Tongue (tissue), 1 donor: ENCODE measurements at regions not wholly inside any gene's neighbourhood (a gene's known extent, or its start where the extent isn't known, plus 50 kb on each side); places are given as distances from the start of the nearest gene placed in this dataset.

Source experiments
- DNase-seq: peaks from one replicate; pipeline ENCODE4 v3.0.0-alpha.2; 2015

DNA sequence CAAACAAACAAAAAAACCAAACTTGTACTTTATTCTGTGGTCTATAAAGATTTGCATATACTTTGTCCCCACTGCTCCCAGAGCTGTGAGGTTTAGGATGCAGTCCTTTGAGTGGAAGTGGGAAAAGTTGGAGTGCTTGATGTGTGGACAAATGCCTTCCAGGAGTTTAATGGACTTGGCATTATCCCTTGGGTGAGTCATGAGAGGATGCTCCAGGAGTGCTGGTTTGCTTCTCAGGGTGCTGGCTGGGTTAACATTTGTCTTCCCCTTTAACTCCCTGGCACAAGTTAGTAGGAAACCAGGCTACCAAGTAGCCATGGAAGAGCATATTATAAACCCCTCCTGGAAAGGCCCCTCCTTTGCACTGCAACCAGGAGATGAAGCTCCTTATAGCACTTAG lies 417.4 kb upstream of the RIOK2 start:
- no peak for DNase-seq

DNA sequence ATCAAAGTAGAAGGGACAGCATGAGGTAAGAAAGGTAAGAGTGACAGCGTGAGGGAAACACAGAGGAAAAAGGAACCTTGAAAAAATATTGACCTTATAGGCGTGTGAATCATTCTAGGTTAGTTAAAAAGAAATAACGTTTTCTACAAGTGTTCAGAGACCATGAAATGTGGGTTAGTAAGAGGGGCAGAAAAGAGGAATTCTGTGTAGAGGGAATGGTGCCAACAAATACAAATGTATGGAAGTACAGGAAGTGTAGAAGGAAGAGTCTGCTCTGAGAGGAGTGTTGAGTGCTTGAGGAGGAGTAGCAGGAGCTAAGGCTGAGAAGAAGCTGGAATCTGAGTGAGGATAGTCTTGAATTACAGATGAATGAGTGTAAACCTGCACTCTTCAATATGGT lies 418.6 kb upstream of the RIOK2 start:
- DNase-seq: no peak

DNA sequence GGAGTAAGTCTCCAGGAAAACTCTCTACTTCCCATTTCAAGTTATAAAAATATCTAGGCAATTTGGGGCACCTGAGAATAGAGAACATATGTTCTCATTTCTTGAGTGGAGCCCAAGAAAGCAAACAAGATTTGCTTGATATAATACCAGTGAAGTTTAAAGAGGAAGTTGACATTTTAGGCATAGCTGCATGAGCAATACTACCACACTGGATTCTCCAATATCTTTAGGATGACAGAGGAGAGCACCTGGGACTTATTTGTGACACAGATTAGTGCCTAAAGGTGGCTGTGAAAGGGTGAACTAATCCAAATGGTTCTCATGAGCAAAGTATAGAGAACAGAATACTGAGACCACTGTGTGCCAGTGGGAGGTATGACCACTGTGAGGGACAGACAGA lies 423.5 kb upstream of the RIOK2 start:
- no peak for DNase-seq

DNA sequence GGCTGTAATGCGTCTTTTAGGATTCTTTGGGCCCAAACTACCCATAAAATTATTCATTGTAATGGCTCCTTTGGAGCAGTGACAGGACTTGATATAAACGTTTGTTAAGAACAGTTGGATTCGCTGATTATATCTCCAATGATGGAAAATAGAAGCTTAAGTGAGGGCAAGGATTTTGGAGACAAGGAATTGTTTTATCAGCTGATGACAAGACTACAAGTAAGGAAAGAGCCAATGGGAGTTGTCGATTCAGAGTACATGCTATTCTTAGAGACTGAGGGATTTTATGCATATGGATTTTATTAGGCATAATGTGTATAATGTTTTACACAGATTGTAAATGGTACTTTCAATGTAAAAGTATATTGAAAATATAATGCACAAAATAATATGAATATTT lies 425.5 kb upstream of the RIOK2 start:
- DNase-seq: no peak

DNA sequence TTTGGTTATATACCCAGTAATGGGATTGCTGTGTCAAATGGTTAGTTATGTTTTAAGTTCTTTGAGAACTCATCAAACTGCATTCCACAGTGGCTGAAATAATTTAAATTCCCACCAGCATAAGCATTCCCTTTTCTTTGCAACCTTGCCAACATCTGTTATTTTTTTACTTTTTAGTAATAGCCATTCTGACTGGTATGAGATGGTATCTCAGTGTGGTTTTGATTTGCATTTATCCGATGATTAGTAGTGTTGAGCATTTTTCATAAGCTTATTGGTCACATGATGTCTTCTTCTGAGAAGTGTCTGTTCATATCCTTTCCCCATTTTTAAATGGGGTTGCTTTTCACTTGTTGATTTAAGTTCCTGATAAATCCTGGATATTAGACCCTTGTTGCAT lies 435.7 kb upstream of the RIOK2 start:
- no peak for DNase-seq

DNA sequence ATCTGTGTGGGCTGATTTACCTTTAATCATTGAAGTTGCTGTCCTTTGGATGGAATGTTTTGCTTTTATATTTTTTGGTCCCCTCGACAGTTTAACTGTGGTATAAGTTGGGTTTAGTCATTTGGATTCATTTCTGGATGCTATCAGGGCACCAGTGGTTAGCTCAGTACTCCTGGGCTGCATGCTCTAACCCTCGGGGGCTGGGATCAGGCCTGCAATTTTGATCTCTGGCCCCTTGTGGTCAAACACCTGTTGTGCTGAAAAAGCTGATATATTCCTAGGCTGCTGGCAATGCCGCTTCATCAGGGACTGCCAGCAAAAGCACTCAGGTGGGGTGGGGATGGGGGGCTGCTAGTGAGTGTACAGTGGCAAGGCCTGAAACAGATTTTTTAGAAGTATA lies 440.4 kb upstream of the RIOK2 start:
- no peak for DNase-seq

DNA sequence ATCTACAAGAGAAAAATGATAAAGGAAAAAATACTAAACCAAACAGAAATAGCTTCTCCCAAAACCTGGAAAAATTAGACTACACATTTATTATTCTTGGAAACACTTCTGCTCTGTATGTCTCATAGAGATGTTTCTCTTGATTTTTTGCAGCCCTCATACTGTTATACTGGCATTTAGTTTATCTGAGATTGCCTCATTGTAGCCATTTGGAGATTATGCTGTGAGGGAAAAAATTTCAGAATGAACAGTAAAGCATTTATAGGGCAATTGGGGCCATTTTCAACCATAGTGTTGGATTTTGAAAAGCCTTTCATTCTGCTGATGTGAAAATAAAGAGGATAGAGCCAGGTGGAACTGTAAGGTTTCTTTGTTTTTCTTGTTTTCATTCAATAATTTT lies 441.8 kb upstream of the RIOK2 start:
- DNase-seq: no peak

DNA sequence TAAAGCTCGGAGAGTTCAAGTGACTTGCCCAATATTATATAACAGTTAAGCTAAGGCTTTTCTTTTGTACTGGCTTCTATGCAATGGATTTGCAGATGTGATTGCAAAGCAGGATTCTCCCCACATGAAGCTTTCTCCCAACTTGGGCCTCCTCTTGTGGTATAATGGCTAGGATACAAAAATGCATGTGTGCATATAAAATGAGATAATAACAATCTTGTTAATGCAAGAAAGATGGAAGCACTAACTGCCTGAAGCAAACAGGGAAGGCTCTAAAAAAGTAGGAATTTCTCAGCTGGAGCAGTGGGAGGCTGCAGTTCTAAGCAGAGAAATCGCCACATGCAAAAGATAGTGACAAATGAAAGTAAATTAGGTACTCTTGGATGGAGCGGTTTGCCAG lies 444.2 kb upstream of the RIOK2 start:
- DNase-seq: no peak

DNA sequence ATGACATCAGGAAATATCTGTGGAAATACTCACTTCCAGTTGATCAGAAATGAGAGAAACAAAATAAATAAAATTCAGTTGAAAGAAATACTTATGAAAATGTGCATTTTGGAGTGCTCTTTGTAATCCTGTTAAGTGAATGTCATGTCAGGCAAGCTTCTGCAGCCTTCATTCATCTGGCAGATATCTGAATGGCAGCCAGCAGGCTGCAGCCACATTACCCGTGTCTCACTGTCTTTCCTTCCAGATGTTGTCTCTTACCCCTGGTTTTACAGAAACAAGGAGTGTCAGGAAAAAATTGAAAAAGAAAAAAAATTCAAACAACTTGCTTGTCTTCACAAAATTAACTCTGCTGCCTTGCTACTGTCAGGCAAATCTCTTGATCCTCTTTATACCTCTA lies 445.0 kb upstream of the RIOK2 start:
- DNase-seq: peak; percentile 59

DNA sequence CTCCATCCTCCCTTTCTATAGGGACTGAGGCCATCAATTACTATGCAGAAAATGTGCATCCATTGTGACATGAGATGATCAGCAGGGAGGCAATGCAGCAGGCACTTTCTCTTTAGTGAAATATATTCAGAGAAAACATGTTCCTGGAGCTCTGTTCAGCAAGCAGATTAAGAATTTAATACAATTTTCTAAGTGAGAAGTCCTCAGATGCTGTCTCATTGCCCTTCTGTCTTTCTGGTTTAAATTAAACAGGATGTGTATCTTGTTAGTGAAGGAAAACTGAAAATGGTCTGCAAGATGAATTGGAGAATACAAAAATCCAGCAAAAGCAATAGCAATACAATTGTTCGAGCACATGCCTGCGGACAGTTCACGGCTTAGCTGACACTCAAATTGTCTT lies 445.8 kb upstream of the RIOK2 start:
- DNase-seq: peak; percentile 18

DNA sequence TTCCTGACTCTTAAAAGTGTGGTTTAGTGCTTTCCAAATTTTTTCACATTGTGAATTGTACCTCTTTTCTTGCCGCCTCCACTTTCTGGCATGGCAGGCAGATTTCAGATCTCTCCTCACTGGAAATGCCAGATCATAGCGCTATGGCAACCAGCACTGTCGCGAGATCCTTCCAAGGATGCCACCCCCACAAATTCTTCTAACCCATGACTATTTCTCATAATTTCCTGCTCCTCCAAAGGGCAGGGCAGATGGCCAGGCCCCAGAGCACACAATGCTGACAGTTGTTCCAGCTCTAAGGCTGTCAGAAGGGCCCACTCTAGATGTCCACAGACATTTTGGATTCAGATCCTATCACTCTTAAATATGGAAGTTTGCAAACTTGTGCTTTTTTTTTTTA lies 446.2 kb upstream of the RIOK2 start:
- DNase-seq: peak; percentile 35

DNA sequence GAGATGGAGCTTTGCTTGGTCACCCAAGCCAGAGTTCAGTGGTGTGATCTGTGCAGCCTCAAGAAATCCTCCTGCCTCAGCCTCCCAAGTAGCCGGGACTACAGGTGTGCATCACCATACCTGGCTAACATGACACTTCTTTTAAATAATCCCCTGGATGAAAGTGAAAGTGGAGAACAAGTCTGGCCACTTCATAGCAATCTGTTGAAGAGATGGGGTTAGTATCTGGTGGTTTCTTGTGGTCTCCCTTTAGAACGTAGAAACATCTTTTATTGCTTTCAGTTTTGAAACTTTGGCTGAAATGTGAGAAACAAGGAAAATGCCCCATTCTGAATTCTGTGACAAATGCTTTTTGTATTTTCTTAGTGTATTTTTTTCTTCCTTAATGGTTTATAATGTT lies 452.5 kb upstream of the RIOK2 start:
- no peak for DNase-seq

DNA sequence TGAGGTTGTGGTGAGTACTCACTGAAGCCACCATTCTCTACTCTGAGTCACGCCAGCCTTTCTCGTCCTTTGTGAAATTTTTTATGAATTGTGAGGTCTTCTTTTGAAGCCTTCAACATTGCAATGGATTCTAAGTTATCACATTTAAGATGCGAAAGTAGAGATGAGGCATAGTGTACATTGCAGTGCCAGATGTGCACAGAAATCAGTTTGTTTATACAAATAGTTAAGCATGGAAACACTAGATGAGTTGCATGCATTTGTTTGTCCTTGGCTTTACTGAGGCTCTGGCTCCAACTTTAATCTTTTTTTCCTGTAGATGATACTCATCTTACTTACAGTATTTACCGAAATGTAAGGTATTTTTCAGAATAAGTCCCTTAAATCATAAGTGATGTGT lies 453.7 kb upstream of the RIOK2 start:
- DNase-seq: peak; percentile 28

DNA sequence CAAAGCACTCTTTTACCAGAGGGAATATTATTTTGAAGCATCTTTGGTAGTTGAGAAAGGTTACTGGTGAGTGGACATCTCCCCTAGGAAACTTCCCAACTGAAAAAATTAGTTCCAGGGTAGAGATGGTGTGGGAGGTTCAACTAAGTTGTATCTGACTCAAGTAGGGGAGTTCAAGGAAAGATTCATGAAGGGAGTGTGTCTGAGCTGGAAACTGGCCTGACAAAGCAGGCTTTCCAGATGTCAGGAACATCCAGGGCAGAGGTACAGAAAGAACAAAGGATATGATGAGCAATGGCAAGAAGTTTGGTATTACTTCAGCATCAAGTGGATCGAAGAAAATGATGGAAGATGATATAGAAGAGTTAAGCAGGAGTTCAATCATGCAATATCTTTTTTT lies 458.0 kb upstream of the RIOK2 start:
- no peak for DNase-seq

DNA sequence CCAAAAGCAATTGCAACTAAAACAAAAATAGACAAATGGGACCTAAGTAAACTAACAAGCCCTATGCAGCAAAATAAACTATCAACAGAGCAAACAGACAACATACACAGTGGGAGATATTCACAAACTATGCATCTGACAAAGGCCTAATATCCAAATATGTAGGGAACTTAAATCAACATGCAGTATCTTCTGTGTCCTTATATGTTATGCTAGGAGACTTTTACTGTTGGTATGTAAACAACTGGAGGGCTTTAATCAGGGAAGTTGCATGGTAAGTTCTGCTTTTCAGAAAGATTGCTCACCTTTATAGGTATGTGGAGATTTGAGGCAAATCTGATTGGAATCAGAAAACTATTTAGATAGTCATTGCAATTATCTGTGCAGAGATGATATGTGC lies 461.2 kb upstream of the RIOK2 start:
- no peak for DNase-seq

DNA sequence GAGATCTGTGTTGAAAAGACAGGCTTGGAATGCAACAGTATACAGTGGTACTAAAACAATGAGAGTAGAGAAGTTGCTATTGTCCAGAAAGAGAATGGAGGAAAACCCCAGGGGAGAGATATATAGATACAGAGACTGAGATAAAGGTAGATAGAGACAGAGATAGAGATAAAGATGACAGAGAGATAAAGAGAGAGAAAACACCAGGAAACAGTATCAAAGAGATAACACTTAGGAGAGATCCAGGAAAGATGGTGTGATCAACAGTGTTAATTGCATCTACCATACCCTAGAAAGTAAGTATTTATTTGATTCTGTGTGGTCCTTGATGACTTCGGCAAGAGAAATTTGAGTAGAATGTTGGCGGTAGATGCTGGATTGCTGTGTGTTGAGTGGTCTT lies 461.8 kb upstream of the RIOK2 start:
- no peak for DNase-seq

DNA sequence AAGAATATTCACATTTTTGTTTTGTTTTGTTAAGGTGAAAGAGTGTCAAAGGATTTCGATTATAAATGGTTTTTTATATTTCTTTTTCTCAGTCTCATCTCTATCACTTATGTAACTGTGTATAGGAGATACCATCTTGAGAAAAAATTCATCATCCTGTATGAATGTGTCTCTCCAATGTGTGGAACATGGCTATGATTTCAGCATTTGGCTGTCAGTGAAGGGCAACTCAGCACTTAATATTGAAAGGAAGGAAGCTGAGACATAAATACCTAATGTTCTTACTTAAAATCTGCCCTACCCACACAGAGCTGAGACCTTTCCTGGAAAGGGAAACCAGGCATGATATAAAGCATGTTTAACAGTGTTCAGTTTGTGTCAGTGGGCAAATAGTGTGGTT lies 474.2 kb upstream of the RIOK2 start:
- DNase-seq: no peak

DNA sequence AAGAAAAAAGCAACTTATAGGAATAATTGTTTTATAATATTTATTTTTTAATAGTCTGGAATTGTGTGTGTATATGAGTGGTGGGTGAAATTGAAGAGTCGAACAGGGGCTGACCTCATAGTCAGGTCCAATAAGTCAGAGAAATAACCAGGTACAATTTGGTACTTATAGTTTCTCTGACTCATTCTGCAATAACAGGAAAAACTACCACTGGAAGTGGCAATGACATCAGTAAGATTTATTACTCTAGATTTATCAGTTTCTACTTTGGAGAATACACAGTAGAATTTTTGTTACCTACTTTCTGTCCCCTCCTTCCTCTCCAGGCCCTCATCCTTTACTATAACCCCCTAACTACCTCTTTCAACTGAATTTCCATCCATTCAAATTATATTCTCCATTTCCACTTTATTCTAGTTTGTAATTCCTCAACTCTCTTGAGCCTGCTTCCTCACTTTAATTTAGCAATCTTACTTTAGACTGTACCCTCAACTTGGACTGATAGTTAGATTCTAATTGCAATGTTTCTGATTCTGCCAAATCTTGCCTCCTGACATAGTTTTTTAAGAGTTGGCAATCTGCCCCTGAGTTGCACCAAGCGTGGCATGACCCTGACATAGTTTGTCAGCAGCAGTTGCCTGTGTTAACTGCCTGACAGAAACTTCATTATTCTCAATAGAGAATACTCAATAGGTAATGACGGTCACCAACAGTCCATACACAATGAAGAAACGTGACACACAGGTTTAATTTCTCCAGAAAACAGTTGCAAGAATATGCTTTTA lies 475.3 kb upstream of the RIOK2 start:
- no peak for DNase-seq

DNA sequence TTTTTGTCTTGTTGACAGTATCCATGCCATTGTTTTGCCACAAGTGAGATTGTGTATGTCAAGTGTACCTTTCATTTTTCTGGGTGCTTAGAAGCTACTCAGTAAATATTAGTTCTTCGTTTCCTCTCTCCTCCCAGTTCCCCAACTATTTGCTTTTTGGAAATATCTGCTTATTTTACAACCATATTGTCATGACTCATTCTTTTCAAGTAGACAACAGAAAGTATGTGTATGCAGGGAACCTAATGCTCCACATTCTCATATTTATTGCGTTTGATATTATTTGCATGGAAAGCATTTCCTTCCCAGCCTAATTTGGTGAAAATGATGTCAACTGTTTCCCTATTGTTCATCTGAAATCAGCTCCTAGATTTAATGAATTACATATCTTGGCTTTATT lies 483.7 kb upstream of the RIOK2 start:
- DNase-seq: peak; percentile 1

DNA sequence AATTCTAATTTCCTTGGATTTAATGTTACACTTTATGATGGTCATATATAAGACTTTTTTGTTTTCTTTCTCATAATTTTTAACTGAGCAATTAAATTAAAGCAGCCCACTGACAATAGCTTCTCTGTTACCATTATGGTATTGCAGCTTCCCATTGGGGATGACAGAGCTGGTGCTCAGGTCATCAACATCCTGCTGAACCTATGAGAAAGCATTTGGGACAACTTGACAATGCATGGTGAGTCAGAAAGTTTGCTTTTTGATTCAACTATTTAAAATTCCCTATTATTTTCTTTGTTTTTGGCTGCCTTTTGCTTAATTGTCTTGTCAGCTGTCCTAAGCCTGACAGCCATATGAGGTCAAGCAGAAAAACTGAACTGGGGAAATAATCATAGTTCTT lies 487.4 kb upstream of the RIOK2 start:
- no peak for DNase-seq

DNA sequence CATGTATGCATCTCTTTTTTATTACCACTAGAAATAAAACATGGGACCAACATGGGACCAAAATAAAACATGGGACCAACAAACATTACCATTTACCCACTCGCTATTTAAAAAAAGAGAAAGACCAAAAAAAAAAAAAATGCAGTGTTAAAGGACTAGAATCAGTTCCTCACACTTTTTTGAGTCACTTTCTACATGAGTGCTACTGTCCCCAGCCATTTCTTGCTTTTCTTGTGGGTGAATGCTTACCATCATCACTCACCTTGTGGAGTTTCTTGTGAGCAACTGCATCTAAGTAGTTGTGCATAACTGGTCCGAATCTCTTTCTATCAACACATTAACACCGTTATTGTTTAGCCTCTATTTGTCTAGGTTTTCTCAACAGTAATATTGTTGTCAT lies 493.6 kb upstream of the RIOK2 start:
- DNase-seq: no peak

DNA sequence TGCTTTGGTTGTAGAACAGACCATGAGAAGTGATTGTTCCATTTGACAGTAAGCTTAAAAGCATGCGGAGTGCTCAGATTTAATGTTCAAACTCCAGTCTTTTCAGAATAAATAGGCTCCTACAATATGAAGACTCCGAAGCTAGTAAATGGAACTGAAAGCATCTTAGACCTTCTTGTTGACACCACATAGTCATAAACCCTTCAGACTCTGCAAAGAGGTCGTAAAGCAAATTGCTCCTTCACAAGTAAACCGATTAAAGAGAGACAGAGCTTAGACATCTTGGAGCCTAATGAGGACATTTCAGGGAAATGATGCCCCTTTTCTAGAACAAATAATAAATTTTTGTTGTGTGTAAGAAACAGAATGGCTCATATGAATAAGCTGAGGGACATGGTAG lies 511.0 kb upstream of the RIOK2 start:
- no peak for DNase-seq

DNA sequence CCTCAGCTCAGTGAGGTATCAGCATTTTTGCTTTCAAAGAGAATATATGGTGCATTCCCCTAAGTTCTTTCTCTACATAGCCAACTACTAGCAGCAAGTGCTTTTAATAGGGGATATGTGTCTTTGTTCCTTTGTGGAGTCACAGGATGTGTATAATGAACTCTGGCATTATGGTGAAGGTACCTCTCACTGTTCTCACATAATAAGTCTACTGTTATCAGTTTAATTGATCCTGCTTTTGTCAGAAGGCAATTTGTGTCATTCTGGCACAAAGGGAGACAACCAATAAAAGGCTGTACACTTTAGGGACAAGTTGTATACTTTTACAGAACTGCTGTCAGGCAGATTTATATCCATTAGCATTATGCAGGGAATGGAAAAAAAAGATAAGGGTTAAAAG lies 531.4 kb upstream of the RIOK2 start:
- no peak for DNase-seq

DNA sequence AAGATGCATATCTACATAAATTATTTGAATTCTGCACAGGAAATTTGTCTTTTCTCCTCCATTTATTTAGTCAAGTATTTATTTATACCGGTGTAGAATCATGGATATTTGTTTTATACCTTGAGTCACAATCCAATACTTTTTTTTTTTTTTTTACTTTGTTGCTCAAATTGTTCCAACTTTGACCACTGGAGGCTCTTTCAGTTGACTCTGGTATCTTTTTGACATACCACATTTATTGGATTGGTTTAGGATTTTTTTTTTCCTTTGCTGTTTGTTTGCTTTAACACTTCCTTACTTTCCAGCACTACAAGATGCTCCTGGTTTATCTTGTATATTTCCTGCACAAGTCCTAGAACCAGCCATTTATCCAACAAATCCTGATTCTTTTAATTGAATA lies 543.1 kb upstream of the RIOK2 start:
- DNase-seq: no peak

DNA sequence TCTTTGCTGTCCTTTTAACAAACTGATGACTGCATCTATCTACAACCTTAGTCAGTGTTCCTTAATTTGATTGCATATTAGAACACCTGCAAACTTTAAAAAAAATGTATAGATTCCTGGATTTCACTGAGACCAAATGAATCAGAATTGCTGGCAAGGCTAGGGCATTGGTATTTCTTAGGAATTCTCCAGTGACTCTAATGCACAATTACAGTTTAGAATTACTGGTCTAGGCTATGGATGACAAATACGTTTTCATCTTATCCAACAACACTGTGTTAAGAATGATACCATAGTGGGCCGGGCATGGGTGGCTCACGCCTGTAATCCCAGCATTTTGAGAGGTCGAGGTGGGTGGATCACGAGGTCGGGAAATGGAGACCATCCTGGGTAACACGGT lies 545.9 kb upstream of the RIOK2 start:
- DNase-seq: no peak
